Keratinocyte (primary cell): ENCODE measurements at regions not wholly inside any gene's neighbourhood (a gene's known extent, or its start where the extent isn't known, plus 50 kb on each side); places are given as distances from the start of the nearest gene placed in this dataset.

ENCODE experiments used
- DNase-seq: peaks from one replicate; pipeline ENCODE4 v3.0.0-alpha.2; 2011; ENCODE audit warnings: low read depth, missing footprints, low spot score
- FAIRE-seq: peaks from 2 replicates; lab custom pipeline; 2011; peaks lifted over from hg19 to GRCh38; lab: Jason Lieb, UNC
- H2AFZ ChIP-seq: 2 replicates; pipeline ENCODE4 v1.6.0; 2012; ENCODE audit warnings: low read length, control low read depth, inconsistent platforms; ENCODE audit not compliant: control insufficient read depth
- H3K27ac ChIP-seq: 2 replicates; pipeline ENCODE4 v1.5.1; 2011; ENCODE audit warnings: low read length; ENCODE audit not compliant: control insufficient read depth, insufficient read depth
- H3K27me3 ChIP-seq: 3 replicates; pipeline ENCODE4 v1.6.0; 2011; ENCODE audit warnings: low read length; ENCODE audit not compliant: control insufficient read depth, insufficient read depth; ENCODE audit errors: extremely low read depth
- H3K36me3 ChIP-seq, 2 experiments: 2 replicates in 1 of 2; 3 replicates in 1 of 2; pipeline ENCODE4 v1.5.1; 2011; ENCODE audit warnings: low read length in 2 of 2, mild to moderate bottlenecking in 1 of 2; ENCODE audit not compliant: control insufficient read depth in 2 of 2, insufficient read depth in 2 of 2; ENCODE audit errors: extremely low read depth in 1 of 2
- H3K4me1 ChIP-seq: 3 replicates; pipeline ENCODE4 v1.5.1; 2011; ENCODE audit warnings: low read length; ENCODE audit not compliant: control insufficient read depth, insufficient read depth; ENCODE audit errors: extremely low read depth
- H3K4me2 ChIP-seq: 3 replicates; pipeline ENCODE4 v1.6.0; 2011; ENCODE audit warnings: low read depth, low read length; ENCODE audit not compliant: control insufficient read depth, insufficient read depth; ENCODE audit errors: extremely low read depth
- H3K4me3 ChIP-seq, 3 experiments: fragments of 200-600 bp in 1 of 3; sonication (generic) in 1 of 3; 2 replicates in 2 of 3; 3 replicates in 1 of 3; pipeline ENCODE4 v1.5.1; 2011 to 2016; ENCODE audit warnings: low read length in 3 of 3, mild to moderate bottlenecking in 3 of 3, control low read depth in 2 of 3, inconsistent platforms in 1 of 3, low read depth in 1 of 3, mixed read lengths in 1 of 3, mixed run types in 1 of 3, moderate library complexity in 1 of 3; ENCODE audit not compliant: control insufficient read depth in 2 of 3, insufficient read depth in 2 of 3; ENCODE audit errors: extremely low read depth in 1 of 3
- H3K79me2 ChIP-seq: 2 replicates; pipeline ENCODE4 v1.6.0; 2012; ENCODE audit warnings: low read length; ENCODE audit not compliant: control insufficient read depth, insufficient read depth
- H3K9ac ChIP-seq: 3 replicates; pipeline ENCODE4 v1.6.0; 2011; ENCODE audit warnings: low read length; ENCODE audit not compliant: control insufficient read depth, insufficient read depth; ENCODE audit errors: extremely low read depth
- H3K9me1 ChIP-seq: 3 replicates; pipeline ENCODE4 v1.6.0; 2011; ENCODE audit warnings: low read length; ENCODE audit not compliant: control insufficient read depth, insufficient read depth; ENCODE audit errors: extremely low read depth
- H3K9me3 ChIP-seq: 2 replicates; pipeline ENCODE4 v1.5.1; 2012; ENCODE audit warnings: low read depth, low read length; ENCODE audit not compliant: control insufficient read depth
- H4K20me1 ChIP-seq: 3 replicates; pipeline ENCODE4 v1.6.0; 2011; ENCODE audit warnings: low read length; ENCODE audit not compliant: control insufficient read depth, insufficient read depth; ENCODE audit errors: extremely low read depth
- EZH2 ChIP-seq: IDR thresholded peaks from one replicate; pipeline ENCODE4 v1.6.1; 2012; ENCODE audit warnings: inconsistent platforms, mild to moderate bottlenecking, low read length, moderate library complexity
- dilution Hi-C: fragments of 300-500 bp; cut with MboI; formaldehyde crosslinking; loops from one replicate; pipeline ENCODE4 v1.7.0; 2020; ENCODE audit warnings: low sequenced_read_pairs; ENCODE audit not compliant: extremely low pct_ligation_motif_present
- TF ChIP-seq, protein P1 (sequence below), 3 experiments: IDR thresholded peaks in 1 of 3; conservative IDR thresholded peaks in 1 of 3; optimal IDR thresholded peaks in 1 of 3; 2 replicates in 2 of 3; 3 replicates in 1 of 3; pipeline versions ENCODE3 to v1.5.1; 2011; ENCODE audit warnings: low read length in 3 of 3, mild to moderate bottlenecking in 3 of 3, moderate library complexity in 2 of 3, control low read depth in 1 of 3, inconsistent platforms in 1 of 3; ENCODE audit not compliant: insufficient read depth in 2 of 3; ENCODE audit errors: extremely low read depth in 1 of 3

- no peak overlapping the region for H3K9ac ChIP-seq
- no peaks in the 10 kb centered on the region for H3K79me2 ChIP-seq
- H3K4me2 ChIP-seq, result no peak overlapping the region
- no peak overlapping the region for H3K27ac ChIP-seq
- DNase-seq, result no peak
- TF ChIP-seq, protein P1, sequence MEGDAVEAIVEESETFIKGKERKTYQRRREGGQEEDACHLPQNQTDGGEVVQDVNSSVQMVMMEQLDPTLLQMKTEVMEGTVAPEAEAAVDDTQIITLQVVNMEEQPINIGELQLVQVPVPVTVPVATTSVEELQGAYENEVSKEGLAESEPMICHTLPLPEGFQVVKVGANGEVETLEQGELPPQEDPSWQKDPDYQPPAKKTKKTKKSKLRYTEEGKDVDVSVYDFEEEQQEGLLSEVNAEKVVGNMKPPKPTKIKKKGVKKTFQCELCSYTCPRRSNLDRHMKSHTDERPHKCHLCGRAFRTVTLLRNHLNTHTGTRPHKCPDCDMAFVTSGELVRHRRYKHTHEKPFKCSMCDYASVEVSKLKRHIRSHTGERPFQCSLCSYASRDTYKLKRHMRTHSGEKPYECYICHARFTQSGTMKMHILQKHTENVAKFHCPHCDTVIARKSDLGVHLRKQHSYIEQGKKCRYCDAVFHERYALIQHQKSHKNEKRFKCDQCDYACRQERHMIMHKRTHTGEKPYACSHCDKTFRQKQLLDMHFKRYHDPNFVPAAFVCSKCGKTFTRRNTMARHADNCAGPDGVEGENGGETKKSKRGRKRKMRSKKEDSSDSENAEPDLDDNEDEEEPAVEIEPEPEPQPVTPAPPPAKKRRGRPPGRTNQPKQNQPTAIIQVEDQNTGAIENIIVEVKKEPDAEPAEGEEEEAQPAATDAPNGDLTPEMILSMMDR (optimal IDR thresholded peaks at IDR 0.05 in 1 of 3, IDR thresholded peaks at IDR 0.05 in 1 of 3, conservative IDR thresholded peaks at IDR 0.05 in 1 of 3; ENCODE audit: extremely low read depth in 1 of 3, insufficient read depth in 2 of 3, low read length in 3 of 3), result no peak
- no peak for TF ChIP-seq EZH2
- no peak overlapping the region for H2AFZ ChIP-seq
- no peak overlapping the region for H3K4me3 ChIP-seq
- dilution Hi-C loops, result no loop called here
- no peak for FAIRE-seq
- H3K9me1 ChIP-seq, result no peaks in the 10 kb centered on the region
- H3K36me3 ChIP-seq, result no peaks in the 10 kb centered on the region
- peaks cover 7% of the 10 kb centered on the region for H3K4me1 ChIP-seq
- no peaks in the 10 kb centered on the region for H3K9me3 ChIP-seq
- no peaks in the 10 kb centered on the region for H4K20me1 ChIP-seq
- H3K27me3 ChIP-seq, result no peaks in the 10 kb centered on the region
Observed at GRCh38 chr3:36146404-36146803, 233.9 kb upstream of the STAC start.

DNA sequence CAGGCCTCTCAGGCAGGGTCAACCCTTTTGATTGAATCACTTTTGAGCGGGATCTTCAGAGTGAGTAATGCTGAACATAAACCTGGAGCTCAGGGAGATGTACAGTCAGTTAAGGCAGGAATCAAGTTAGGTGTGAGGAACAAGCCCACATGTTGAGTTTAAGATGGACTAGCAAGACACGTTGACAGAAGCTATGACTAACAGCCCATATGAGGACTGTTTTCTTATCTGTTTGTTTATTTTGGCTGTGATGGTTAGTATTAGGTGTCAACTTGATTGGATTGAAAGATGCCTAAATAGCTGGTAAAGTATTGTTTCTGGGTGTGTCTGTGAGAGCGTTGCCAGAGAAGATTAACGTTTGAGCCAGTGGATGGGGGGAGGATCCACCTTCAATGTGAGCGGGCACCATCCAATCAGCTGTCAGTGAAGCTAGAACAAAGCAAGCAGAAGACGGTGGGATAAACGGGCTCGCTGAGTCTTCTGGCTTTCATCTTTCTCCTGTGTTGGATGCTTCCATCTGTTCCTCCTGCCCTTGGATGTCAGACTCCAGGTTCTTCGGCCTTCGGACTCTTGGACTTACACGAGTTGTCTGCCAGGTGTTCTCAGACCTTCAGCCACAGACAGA is 232.3 kb upstream of the STAC start:
- H3K27me3 ChIP-seq, result no peaks in the 10 kb centered on the region
- H4K20me1 ChIP-seq, result no peaks in the 10 kb centered on the region
- H3K9me1 ChIP-seq, result no peaks in the 10 kb centered on the region
- no peak for DNase-seq
- no peak overlapping the region for H3K4me2 ChIP-seq
- no peaks in the 10 kb centered on the region for H3K9me3 ChIP-seq
- no peaks in the 10 kb centered on the region for H3K36me3 ChIP-seq
- peaks cover 7% of the 10 kb centered on the region for H3K4me1 ChIP-seq
- FAIRE-seq, result no peak
- H3K4me3 ChIP-seq, result no peak overlapping the region
- dilution Hi-C loops, result no loop called here
- H2AFZ ChIP-seq, result no peak overlapping the region
- no peak overlapping the region for H3K27ac ChIP-seq
- no peak overlapping the region for H3K9ac ChIP-seq
- H3K79me2 ChIP-seq, result no peaks in the 10 kb centered on the region
- TF ChIP-seq, protein P1 (optimal IDR thresholded peaks at IDR 0.05 in 1 of 3, IDR thresholded peaks at IDR 0.05 in 1 of 3, conservative IDR thresholded peaks at IDR 0.05 in 1 of 3; ENCODE audit: extremely low read depth in 1 of 3, insufficient read depth in 2 of 3, low read length in 3 of 3), result no peak
- TF ChIP-seq EZH2, result no peak
